IMR-90 (cell line): ENCODE measurements at regions not wholly inside any gene's neighbourhood (a gene's known extent, or its start where the extent isn't known, plus 50 kb on each side); places are given as distances from the start of the nearest gene placed in this dataset.
"Not testable (repeated sequence)": the region's sequence is repeated elsewhere in the genome, so short reads cannot be mapped to it uniquely, and the experiment has no call there.

Experiments used
- ATAC-seq: fragments of 200-7000 bp; cut with Tn5 transposase; 2 replicates; pipeline ENCODE4 v1.9.1; 2020; ENCODE audit warnings: low read depth, mild to moderate bottlenecking, moderate library complexity
- BruUV-seq: library from RNA; stranded (reverse); fragments of 400-500 nt; replicated peaks from 2 replicates; lab custom pipeline; 2021; lab: Mats Ljungman, UMichigan
- CTCF ChIA-PET: fragments of 300-600 bp; formaldehyde crosslinking; extraction: SDS; loops from one replicate; lab custom pipeline; 2021; ENCODE audit warnings: antibody characterized with exemption; lab: Yijun Ruan, JAX
- POLR2A ChIA-PET: fragments of 300-600 bp; sonication (Branson Sonifier 250); formaldehyde crosslinking; loops from one replicate; lab custom pipeline; 2022; ENCODE audit warnings: antibody characterized with exemption; ENCODE audit not compliant: unreplicated experiment; lab: Charles Lee
- DNase-seq: peaks from one replicate; pipeline ENCODE4 v3.0.0; 2013
- H2AFZ ChIP-seq: replicated peaks from 2 replicates; pipeline ENCODE3; 2013; ENCODE audit warnings: low read length, mild to moderate bottlenecking; ENCODE audit not compliant: poor library complexity
- H2AK5ac ChIP-seq: 2 replicates; pipeline ENCODE4 v1.6.1; 2013; ENCODE audit warnings: low read depth, low read length, inconsistent platforms
- H2AK9ac ChIP-seq: replicated peaks from 2 replicates; pipeline ENCODE3; 2013; ENCODE audit warnings: mild to moderate bottlenecking, low read depth, low read length, moderate library complexity; ENCODE audit not compliant: poor library complexity
- H2BK120ac ChIP-seq: 2 replicates; pipeline ENCODE4 v1.6.1; 2013; ENCODE audit warnings: low read depth, low read length, inconsistent platforms
- H2BK15ac ChIP-seq: 3 replicates; pipeline ENCODE4 v1.6.1; 2013; ENCODE audit warnings: low read depth, low read length, inconsistent platforms
- H2BK20ac ChIP-seq: 2 replicates; pipeline ENCODE4 v1.6.1; 2013; ENCODE audit warnings: low read depth, mild to moderate bottlenecking, inconsistent platforms, low read length, moderate library complexity
- H2BK5ac ChIP-seq: 2 replicates; pipeline ENCODE4 v1.6.1; 2013; ENCODE audit warnings: mild to moderate bottlenecking, low read depth, low read length, inconsistent platforms; ENCODE audit not compliant: poor library complexity, severe bottlenecking
- H3K14ac ChIP-seq: replicated peaks from 2 replicates; pipeline ENCODE4 v1.6.1; 2013; ENCODE audit warnings: low read depth, low read length, inconsistent platforms
- H3K18ac ChIP-seq: 2 replicates; pipeline ENCODE4 v1.6.1; 2013; ENCODE audit warnings: low read depth, low read length, control low read depth
- H3K23ac ChIP-seq: 2 replicates; pipeline ENCODE4 v1.6.1; 2013; ENCODE audit warnings: low read depth, low read length, inconsistent platforms
- H3K27ac ChIP-seq: 2 replicates; pipeline ENCODE4 v1.5.1; 2013; ENCODE audit warnings: mild to moderate bottlenecking, control low read depth, low read length; ENCODE audit not compliant: insufficient read depth
- H3K27me3 ChIP-seq: 2 replicates; pipeline ENCODE4 v1.6.1; 2013; ENCODE audit warnings: low read length; ENCODE audit not compliant: control insufficient read depth, insufficient read depth
- H3K36me3 ChIP-seq: 2 replicates; pipeline ENCODE4 v1.6.1; 2013; ENCODE audit warnings: low read length, mixed read lengths; ENCODE audit not compliant: control insufficient read depth, insufficient read depth
- H3K4ac ChIP-seq: 2 replicates; pipeline ENCODE4 v1.6.1; 2013; ENCODE audit warnings: low read depth, low read length, inconsistent platforms
- H3K4me1 ChIP-seq: 2 replicates; pipeline ENCODE4 v1.6.1; 2013; ENCODE audit warnings: low read length, mixed read lengths; ENCODE audit not compliant: control insufficient read depth, insufficient read depth
- H3K4me2 ChIP-seq: 2 replicates; pipeline ENCODE4 v1.6.1; 2013; ENCODE audit warnings: low read depth, mild to moderate bottlenecking, control low read depth, low read length, moderate library complexity
- H3K4me3 ChIP-seq: 2 replicates; pipeline ENCODE4 v1.5.1; 2013; ENCODE audit warnings: low read depth, mild to moderate bottlenecking, control low read depth, low read length, moderate library complexity; ENCODE audit not compliant: insufficient read depth
- H3K56ac ChIP-seq: 2 replicates; pipeline ENCODE4 v1.6.1; 2013; ENCODE audit warnings: low read length, inconsistent platforms; ENCODE audit not compliant: insufficient read depth; ENCODE audit errors: extremely low read depth
- H3K79me1 ChIP-seq, 2 experiments: 2 replicates each; pipeline ENCODE4 v1.6.1; 2013; ENCODE audit warnings: low read length in 2 of 2, inconsistent platforms in 1 of 2, low read depth in 1 of 2
- H3K9ac ChIP-seq: 2 replicates; pipeline ENCODE4 v1.6.1; 2013; ENCODE audit warnings: low read depth, low read length, control low read depth
- H3K9me1 ChIP-seq: 2 replicates; pipeline ENCODE4 v1.6.1; 2013; ENCODE audit warnings: low read length, inconsistent platforms; ENCODE audit not compliant: insufficient read depth
- H3K9me3 ChIP-seq: 2 replicates; pipeline ENCODE4 v1.6.1; 2013; ENCODE audit warnings: low read length; ENCODE audit not compliant: control insufficient read depth, insufficient read depth
- H4K20me1 ChIP-seq: 2 replicates; pipeline ENCODE4 v1.6.1; 2013; ENCODE audit warnings: low read length, inconsistent platforms; ENCODE audit not compliant: insufficient read depth
- H4K5ac ChIP-seq: 2 replicates; pipeline ENCODE4 v1.6.1; 2013; ENCODE audit warnings: mild to moderate bottlenecking, low read depth, low read length, control low read depth
- H4K8ac ChIP-seq, 2 experiments: 2 replicates each; pipeline ENCODE4 v1.6.1; 2013; ENCODE audit warnings: low read depth in 2 of 2, low read length in 2 of 2, control low read depth in 1 of 2, inconsistent platforms in 1 of 2
- H4K91ac ChIP-seq: 2 replicates; pipeline ENCODE4 v1.6.1; 2013; ENCODE audit warnings: low read depth, low read length, inconsistent platforms; ENCODE audit not compliant: insufficient read depth
- BHLHE40 ChIP-seq: fragments of 150-350 bp; IDR thresholded peaks from 2 replicates; pipeline ENCODE4 v1.6.1; 2016; ENCODE audit warnings: mild to moderate bottlenecking, low read depth, low read length
- ELK1 ChIP-seq: fragments of 150-350 bp; IDR thresholded peaks from 2 replicates; pipeline ENCODE4 v1.6.1; 2016; ENCODE audit warnings: low read depth, mild to moderate bottlenecking, low read length, moderate library complexity, borderline replicate concordance
- MAFK ChIP-seq: IDR thresholded peaks from 2 replicates; pipeline ENCODE4 v1.6.1; 2012; ENCODE audit warnings: low read depth, low read length, improper control_type of control experiment
- MXI1 ChIP-seq: IDR thresholded peaks from 2 replicates; pipeline ENCODE4 v1.6.1; 2012; ENCODE audit warnings: low read depth, mild to moderate bottlenecking, low read length, moderate library complexity, borderline replicate concordance
- NFE2L2 ChIP-seq: fragments of 150-350 bp; IDR thresholded peaks from 2 replicates; pipeline ENCODE4 v1.6.1; 2016; ENCODE audit warnings: low read depth, mild to moderate bottlenecking, low read length
- POLR2A ChIP-seq: IDR thresholded peaks from 2 replicates; pipeline ENCODE4 v1.6.1; 2012; ENCODE audit warnings: mild to moderate bottlenecking, low read depth, low read length
- SMC3 ChIP-seq: fragments of 150-350 bp; IDR thresholded peaks from 2 replicates; pipeline ENCODE4 v1.6.1; 2016; ENCODE audit warnings: low read depth, mild to moderate bottlenecking, antibody characterized with exemption, low read length, moderate library complexity
- WGBS, 2 experiments: methylation state at CpG; one replicate each; pipeline versions ENCODE4 v1.1.5 to v1.1.7; 2013; ENCODE audit warnings: missing lambda C conversion rate in 2 of 2; ENCODE audit not compliant: insufficient read length in 1 of 2; ENCODE audit errors: extremely low coverage in 2 of 2; 5-methylcytosine and 5-hydroxymethylcytosine counted together
- dilution Hi-C: fragments of 300-500 bp; cut with HindIII; formaldehyde crosslinking; loops from one replicate; pipeline ENCODE4 v1.14.3; 2018; ENCODE audit warnings: low sequenced_read_pairs; ENCODE audit not compliant: unreplicated experiment
- in situ Hi-C: fragments of 300-500 bp; cut with MboI; formaldehyde crosslinking; loops from 3 replicates; pipeline ENCODE4 v1.14.3; 2019; ENCODE audit warnings: low sequenced_read_pairs, inconsistent platforms, mixed read lengths
- intact Hi-C: fragments of 100-400 bp; cut with micrococcal nuclease; formaldehyde crosslinking; loops from 2 replicates; pipeline ENCODE4 v1.10.0; 2022

GRCh38 chr13:72552731-72553130, 174.7 kb downstream of the MZT1 start:
- no peak overlapping the region for H2AK5ac ChIP-seq
- no peak for ATAC-seq
- no peaks in the 10 kb centered on the region for H3K36me3 ChIP-seq
- no peak overlapping the region for H3K4me2 ChIP-seq
- BruUV-seq: no TSS peak
- H4K8ac ChIP-seq: no peak overlapping the region
- DNase-seq: no peak
- no peaks in the 10 kb centered on the region for H3K9me1 ChIP-seq
- no peak overlapping the region for H3K14ac ChIP-seq
- H3K4me1 ChIP-seq: no peaks in the 10 kb centered on the region
- no peak overlapping the region for H3K4me3 ChIP-seq
- no peak overlapping the region for H3K23ac ChIP-seq
- no peak overlapping the region for H2BK120ac ChIP-seq
- no peaks in the 10 kb centered on the region for H3K27me3 ChIP-seq
- H4K91ac ChIP-seq: no peak overlapping the region
- H2BK15ac ChIP-seq: no peak overlapping the region
- H3K79me1 ChIP-seq: no peaks in the 10 kb centered on the region
- POLR2A ChIA-PET: no interaction called here
- CTCF ChIA-PET: no interaction called here
- no peak overlapping the region for H3K9ac ChIP-seq
- TF ChIP-seq SMC3: no peak
- TF ChIP-seq NFE2L2: no peak
- no peak for TF ChIP-seq ELK1
- no peak for TF ChIP-seq MAFK
- TF ChIP-seq POLR2A: no peak
- no peak for TF ChIP-seq BHLHE40
- TF ChIP-seq MXI1: no peak
- no peak overlapping the region for H3K27ac ChIP-seq
- H2AFZ ChIP-seq: no peak overlapping the region
- no peaks in the 10 kb centered on the region for H4K20me1 ChIP-seq
- no peak overlapping the region for H3K18ac ChIP-seq
- H2AK9ac ChIP-seq: no peak overlapping the region
- in situ Hi-C loops: loop anchor here (25.0 kb wide), 1 partner anchor 1240 kb away; no protein-coding TSS in a partner anchor
- dilution Hi-C loops: no loop called here
- H3K4ac ChIP-seq: no peak overlapping the region
- no peak overlapping the region for H4K5ac ChIP-seq
- H3K9me3 ChIP-seq: peaks cover 2% of the 10 kb centered on the region; the same call in 1 of the 2 replicates
- WGBS, 2 experiments: no CpG with 5 or more reads among the region's 3 CpGs
- H2BK20ac ChIP-seq: no peak overlapping the region
- H3K56ac ChIP-seq: no peak overlapping the region
- H2BK5ac ChIP-seq: no peak overlapping the region
- intact Hi-C loops: no loop called here

GRCh38 chr13:72545895-72546294, 181.5 kb downstream of the MZT1 start:
- H2AFZ ChIP-seq, CTCF ChIA-PET, intact Hi-C loops, H2BK20ac ChIP-seq, BruUV-seq, H3K27ac ChIP-seq, H3K14ac ChIP-seq, H3K9ac ChIP-seq, H3K9me1 ChIP-seq, H3K9me3 ChIP-seq, H3K79me1 ChIP-seq, H3K56ac ChIP-seq, H2BK120ac ChIP-seq, H2AK9ac ChIP-seq, H3K36me3 ChIP-seq, H3K18ac ChIP-seq, H2BK5ac ChIP-seq, H3K23ac ChIP-seq, in situ Hi-C loops, H4K20me1 ChIP-seq, H3K4me2 ChIP-seq, H3K4ac ChIP-seq, H3K4me1 ChIP-seq, DNase-seq, H4K91ac ChIP-seq, H2AK5ac ChIP-seq, ATAC-seq, H4K8ac ChIP-seq, H3K27me3 ChIP-seq, H2BK15ac ChIP-seq, H3K4me3 ChIP-seq, H4K5ac ChIP-seq, POLR2A ChIA-PET, dilution Hi-C loops: not testable (repeated sequence)
- no CpG with 5 or more reads among the region's 1 CpG for WGBS, 2 experiments
